ENCODE measurements at regions not wholly inside any gene's neighbourhood (a gene's known extent, or its start where the extent isn't known, plus 50 kb on each side); places are given as distances from the start of the nearest gene placed in this dataset.

GRCh38 chr2:217326238-217327022, 466.6 kb upstream of the TNP1 start:
- Histone ChIP-seq H3K9me3 (ENCODE audit: low read length) (no peaks in the 10 kb centered on the region), H3K27ac (ENCODE audit: low read depth, low read length, poor library complexity, severe bottlenecking) (no peak overlapping the region), H3K79me2 (ENCODE audit: insufficient read depth, low read depth, low read length) (no peaks in the 10 kb centered on the region), H3K4me3 (ENCODE audit: low read depth, low read length, poor library complexity, severe bottlenecking) (no peak overlapping the region), H3K4me1 (ENCODE audit: insufficient read depth, low read length, poor library complexity, severe bottlenecking) (no peaks in the 10 kb centered on the region), H3K4me2 (ENCODE audit: low read length) (no peak overlapping the region), H3K36me3 (ENCODE audit: insufficient read depth, low read length) (no peaks in the 10 kb centered on the region), H2AFZ (ENCODE audit: low read length) (no peak overlapping the region), H3K9me2 (ENCODE audit: insufficient read depth, low read length) (no peaks in the 10 kb centered on the region), H4K20me1 (ENCODE audit: insufficient read depth, low read length) (no peaks in the 10 kb centered on the region)
- no peak for DNase-seq (ENCODE audit: low spot score)
- ChIA-PET POLR2A (no interaction called here), CTCF (ENCODE audit: unreplicated experiment) (no interaction called here)
- intact Hi-C loops (cut with micrococcal nuclease; ENCODE audit: unreplicated experiment): no loop called here
- BruUV-seq (replicated peaks): no TSS peak
- TF ChIP-seq EZH2phosphoT487 (IDR thresholded peaks at IDR 0.05; ENCODE audit: borderline replicate concordance, low read depth, low read length): no peak
- TF ChIP-seq, protein P1, sequence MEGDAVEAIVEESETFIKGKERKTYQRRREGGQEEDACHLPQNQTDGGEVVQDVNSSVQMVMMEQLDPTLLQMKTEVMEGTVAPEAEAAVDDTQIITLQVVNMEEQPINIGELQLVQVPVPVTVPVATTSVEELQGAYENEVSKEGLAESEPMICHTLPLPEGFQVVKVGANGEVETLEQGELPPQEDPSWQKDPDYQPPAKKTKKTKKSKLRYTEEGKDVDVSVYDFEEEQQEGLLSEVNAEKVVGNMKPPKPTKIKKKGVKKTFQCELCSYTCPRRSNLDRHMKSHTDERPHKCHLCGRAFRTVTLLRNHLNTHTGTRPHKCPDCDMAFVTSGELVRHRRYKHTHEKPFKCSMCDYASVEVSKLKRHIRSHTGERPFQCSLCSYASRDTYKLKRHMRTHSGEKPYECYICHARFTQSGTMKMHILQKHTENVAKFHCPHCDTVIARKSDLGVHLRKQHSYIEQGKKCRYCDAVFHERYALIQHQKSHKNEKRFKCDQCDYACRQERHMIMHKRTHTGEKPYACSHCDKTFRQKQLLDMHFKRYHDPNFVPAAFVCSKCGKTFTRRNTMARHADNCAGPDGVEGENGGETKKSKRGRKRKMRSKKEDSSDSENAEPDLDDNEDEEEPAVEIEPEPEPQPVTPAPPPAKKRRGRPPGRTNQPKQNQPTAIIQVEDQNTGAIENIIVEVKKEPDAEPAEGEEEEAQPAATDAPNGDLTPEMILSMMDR (conservative IDR thresholded peaks at IDR 0.05; ENCODE audit: low read length): no peak

GRCh38 chr2:217325816-217326215, 466.0 kb upstream of the TNP1 start:
- Histone ChIP-seq H3K9me3 (ENCODE audit: low read length) (no peaks in the 10 kb centered on the region), H3K4me2 (ENCODE audit: low read length) (no peak overlapping the region), H3K4me3 (ENCODE audit: low read depth, low read length, poor library complexity, severe bottlenecking) (no peak overlapping the region), H2AFZ (ENCODE audit: low read length) (no peak overlapping the region), H3K4me1 (ENCODE audit: insufficient read depth, low read length, poor library complexity, severe bottlenecking) (no peaks in the 10 kb centered on the region), H4K20me1 (ENCODE audit: insufficient read depth, low read length) (no peaks in the 10 kb centered on the region), H3K79me2 (ENCODE audit: insufficient read depth, low read depth, low read length) (no peaks in the 10 kb centered on the region), H3K9me2 (ENCODE audit: insufficient read depth, low read length) (no peaks in the 10 kb centered on the region), H3K27ac (ENCODE audit: low read depth, low read length, poor library complexity, severe bottlenecking) (no peak overlapping the region), H3K36me3 (ENCODE audit: insufficient read depth, low read length) (no peaks in the 10 kb centered on the region)
- BruUV-seq (replicated peaks): no TSS peak
- POLR2A ChIA-PET: no interaction called here
- DNase-seq (ENCODE audit: low spot score): no peak
- intact Hi-C loops (cut with micrococcal nuclease; ENCODE audit: unreplicated experiment): no loop called here
- CTCF ChIA-PET (ENCODE audit: unreplicated experiment): no interaction called here
- TF ChIP-seq EZH2phosphoT487 (IDR thresholded peaks at IDR 0.05; ENCODE audit: borderline replicate concordance, low read depth, low read length): no peak
- TF ChIP-seq, protein P1 (conservative IDR thresholded peaks at IDR 0.05; ENCODE audit: low read length): no peak

DNA sequence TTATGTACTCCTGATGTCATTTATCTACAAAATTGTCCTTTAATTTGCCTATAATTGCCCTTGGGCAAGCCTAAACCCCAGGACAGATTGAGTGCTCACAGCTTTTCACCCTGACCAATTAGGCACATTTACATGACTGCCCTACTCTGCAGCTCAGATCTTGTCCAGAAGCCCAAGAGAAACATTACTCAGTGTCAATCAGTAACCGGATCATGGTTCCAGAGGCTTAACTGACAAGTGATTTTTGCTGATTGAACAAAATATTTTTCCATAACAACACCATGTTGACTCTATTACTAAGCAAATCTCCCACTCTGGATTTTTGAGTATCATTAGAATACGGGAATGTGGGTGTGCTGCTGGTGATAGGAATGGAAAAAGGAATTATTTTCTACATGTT, 465.4 kb upstream of the TNP1 start:
- Histone ChIP-seq H3K4me3 (ENCODE audit: low read depth, low read length, poor library complexity, severe bottlenecking) (no peak overlapping the region), H3K79me2 (ENCODE audit: insufficient read depth, low read depth, low read length) (no peaks in the 10 kb centered on the region), H3K4me1 (ENCODE audit: insufficient read depth, low read length, poor library complexity, severe bottlenecking) (no peaks in the 10 kb centered on the region), H3K36me3 (ENCODE audit: insufficient read depth, low read length) (no peaks in the 10 kb centered on the region), H3K9me3 (ENCODE audit: low read length) (no peaks in the 10 kb centered on the region), H4K20me1 (ENCODE audit: insufficient read depth, low read length) (no peaks in the 10 kb centered on the region), H3K4me2 (ENCODE audit: low read length) (no peak overlapping the region), H3K9me2 (ENCODE audit: insufficient read depth, low read length) (no peaks in the 10 kb centered on the region), H2AFZ (ENCODE audit: low read length) (no peak overlapping the region), H3K27ac (ENCODE audit: low read depth, low read length, poor library complexity, severe bottlenecking) (no peak overlapping the region)
- intact Hi-C loops (cut with micrococcal nuclease; ENCODE audit: unreplicated experiment): no loop called here
- POLR2A ChIA-PET: no interaction called here
- CTCF ChIA-PET (ENCODE audit: unreplicated experiment): no interaction called here
- no peak for DNase-seq (ENCODE audit: low spot score)
- no TSS peak for BruUV-seq (replicated peaks)
- TF ChIP-seq EZH2phosphoT487 (IDR thresholded peaks at IDR 0.05; ENCODE audit: borderline replicate concordance, low read depth, low read length): no peak
- TF ChIP-seq, protein P1 (conservative IDR thresholded peaks at IDR 0.05; ENCODE audit: low read length): no peak
